IMR-90 (cell line): ENCODE measurements at regions not wholly inside any gene's neighbourhood (a gene's known extent, or its start where the extent isn't known, plus 50 kb on each side); places are given as distances from the start of the nearest gene placed in this dataset.

Source experiments
- ATAC-seq: fragments of 200-7000 bp; cut with Tn5 transposase; 2 replicates; pipeline ENCODE4 v1.9.1; 2020; ENCODE audit warnings: low read depth, mild to moderate bottlenecking, moderate library complexity
- BruUV-seq: library from RNA; stranded (reverse); fragments of 400-500 nt; replicated peaks from 2 replicates; lab custom pipeline; 2021; lab: Mats Ljungman, UMichigan
- CTCF ChIA-PET: fragments of 300-600 bp; formaldehyde crosslinking; extraction: SDS; loops from one replicate; lab custom pipeline; 2021; ENCODE audit warnings: antibody characterized with exemption; lab: Yijun Ruan, JAX
- POLR2A ChIA-PET: fragments of 300-600 bp; sonication (Branson Sonifier 250); formaldehyde crosslinking; loops from one replicate; lab custom pipeline; 2022; ENCODE audit warnings: antibody characterized with exemption; ENCODE audit not compliant: unreplicated experiment; lab: Charles Lee
- DNase-seq: peaks from one replicate; pipeline ENCODE4 v3.0.0; 2013
- H2AFZ ChIP-seq: replicated peaks from 2 replicates; pipeline ENCODE3; 2013; ENCODE audit warnings: low read length, mild to moderate bottlenecking; ENCODE audit not compliant: poor library complexity
- H2AK5ac ChIP-seq: 2 replicates; pipeline ENCODE4 v1.6.1; 2013; ENCODE audit warnings: low read depth, low read length, inconsistent platforms
- H2AK9ac ChIP-seq: replicated peaks from 2 replicates; pipeline ENCODE3; 2013; ENCODE audit warnings: mild to moderate bottlenecking, low read depth, low read length, moderate library complexity; ENCODE audit not compliant: poor library complexity
- H2BK120ac ChIP-seq: 2 replicates; pipeline ENCODE4 v1.6.1; 2013; ENCODE audit warnings: low read depth, low read length, inconsistent platforms
- H2BK15ac ChIP-seq: 3 replicates; pipeline ENCODE4 v1.6.1; 2013; ENCODE audit warnings: low read depth, low read length, inconsistent platforms
- H2BK20ac ChIP-seq: 2 replicates; pipeline ENCODE4 v1.6.1; 2013; ENCODE audit warnings: low read depth, mild to moderate bottlenecking, inconsistent platforms, low read length, moderate library complexity
- H2BK5ac ChIP-seq: 2 replicates; pipeline ENCODE4 v1.6.1; 2013; ENCODE audit warnings: mild to moderate bottlenecking, low read depth, low read length, inconsistent platforms; ENCODE audit not compliant: poor library complexity, severe bottlenecking
- H3K14ac ChIP-seq: replicated peaks from 2 replicates; pipeline ENCODE4 v1.6.1; 2013; ENCODE audit warnings: low read depth, low read length, inconsistent platforms
- H3K18ac ChIP-seq: 2 replicates; pipeline ENCODE4 v1.6.1; 2013; ENCODE audit warnings: low read depth, low read length, control low read depth
- H3K23ac ChIP-seq: 2 replicates; pipeline ENCODE4 v1.6.1; 2013; ENCODE audit warnings: low read depth, low read length, inconsistent platforms
- H3K27ac ChIP-seq: 2 replicates; pipeline ENCODE4 v1.5.1; 2013; ENCODE audit warnings: mild to moderate bottlenecking, control low read depth, low read length; ENCODE audit not compliant: insufficient read depth
- H3K27me3 ChIP-seq: 2 replicates; pipeline ENCODE4 v1.6.1; 2013; ENCODE audit warnings: low read length; ENCODE audit not compliant: control insufficient read depth, insufficient read depth
- H3K36me3 ChIP-seq: 2 replicates; pipeline ENCODE4 v1.6.1; 2013; ENCODE audit warnings: low read length, mixed read lengths; ENCODE audit not compliant: control insufficient read depth, insufficient read depth
- H3K4ac ChIP-seq: 2 replicates; pipeline ENCODE4 v1.6.1; 2013; ENCODE audit warnings: low read depth, low read length, inconsistent platforms
- H3K4me1 ChIP-seq: 2 replicates; pipeline ENCODE4 v1.6.1; 2013; ENCODE audit warnings: low read length, mixed read lengths; ENCODE audit not compliant: control insufficient read depth, insufficient read depth
- H3K4me2 ChIP-seq: 2 replicates; pipeline ENCODE4 v1.6.1; 2013; ENCODE audit warnings: low read depth, mild to moderate bottlenecking, control low read depth, low read length, moderate library complexity
- H3K4me3 ChIP-seq: 2 replicates; pipeline ENCODE4 v1.5.1; 2013; ENCODE audit warnings: low read depth, mild to moderate bottlenecking, control low read depth, low read length, moderate library complexity; ENCODE audit not compliant: insufficient read depth
- H3K56ac ChIP-seq: 2 replicates; pipeline ENCODE4 v1.6.1; 2013; ENCODE audit warnings: low read length, inconsistent platforms; ENCODE audit not compliant: insufficient read depth; ENCODE audit errors: extremely low read depth
- H3K79me1 ChIP-seq, 2 experiments: 2 replicates each; pipeline ENCODE4 v1.6.1; 2013; ENCODE audit warnings: low read length in 2 of 2, inconsistent platforms in 1 of 2, low read depth in 1 of 2
- H3K9ac ChIP-seq: 2 replicates; pipeline ENCODE4 v1.6.1; 2013; ENCODE audit warnings: low read depth, low read length, control low read depth
- H3K9me1 ChIP-seq: 2 replicates; pipeline ENCODE4 v1.6.1; 2013; ENCODE audit warnings: low read length, inconsistent platforms; ENCODE audit not compliant: insufficient read depth
- H3K9me3 ChIP-seq: 2 replicates; pipeline ENCODE4 v1.6.1; 2013; ENCODE audit warnings: low read length; ENCODE audit not compliant: control insufficient read depth, insufficient read depth
- H4K20me1 ChIP-seq: 2 replicates; pipeline ENCODE4 v1.6.1; 2013; ENCODE audit warnings: low read length, inconsistent platforms; ENCODE audit not compliant: insufficient read depth
- H4K5ac ChIP-seq: 2 replicates; pipeline ENCODE4 v1.6.1; 2013; ENCODE audit warnings: mild to moderate bottlenecking, low read depth, low read length, control low read depth
- H4K8ac ChIP-seq, 2 experiments: 2 replicates each; pipeline ENCODE4 v1.6.1; 2013; ENCODE audit warnings: low read depth in 2 of 2, low read length in 2 of 2, control low read depth in 1 of 2, inconsistent platforms in 1 of 2
- H4K91ac ChIP-seq: 2 replicates; pipeline ENCODE4 v1.6.1; 2013; ENCODE audit warnings: low read depth, low read length, inconsistent platforms; ENCODE audit not compliant: insufficient read depth
- CEBPB ChIP-seq: IDR thresholded peaks from 2 replicates; pipeline ENCODE4 v1.6.1; 2012; ENCODE audit warnings: low read depth, low read length, improper control_type of control experiment
- WGBS, 2 experiments: methylation state at CpG; one replicate each; pipeline versions ENCODE4 v1.1.5 to v1.1.7; 2013; ENCODE audit warnings: missing lambda C conversion rate in 2 of 2; ENCODE audit not compliant: insufficient read length in 1 of 2; ENCODE audit errors: extremely low coverage in 2 of 2; 5-methylcytosine and 5-hydroxymethylcytosine counted together
- dilution Hi-C: fragments of 300-500 bp; cut with HindIII; formaldehyde crosslinking; loops from one replicate; pipeline ENCODE4 v1.14.3; 2018; ENCODE audit warnings: low sequenced_read_pairs; ENCODE audit not compliant: unreplicated experiment
- in situ Hi-C: fragments of 300-500 bp; cut with MboI; formaldehyde crosslinking; loops from 3 replicates; pipeline ENCODE4 v1.14.3; 2019; ENCODE audit warnings: low sequenced_read_pairs, inconsistent platforms, mixed read lengths
- intact Hi-C: fragments of 100-400 bp; cut with micrococcal nuclease; formaldehyde crosslinking; loops from 2 replicates; pipeline ENCODE4 v1.10.0; 2022
- TF ChIP-seq, protein P1 (sequence below): conservative IDR thresholded peaks from 2 replicates; pipeline ENCODE4 v1.5.1; 2012; ENCODE audit warnings: mild to moderate bottlenecking, low read depth, low read length, improper control_type of control experiment

DNA sequence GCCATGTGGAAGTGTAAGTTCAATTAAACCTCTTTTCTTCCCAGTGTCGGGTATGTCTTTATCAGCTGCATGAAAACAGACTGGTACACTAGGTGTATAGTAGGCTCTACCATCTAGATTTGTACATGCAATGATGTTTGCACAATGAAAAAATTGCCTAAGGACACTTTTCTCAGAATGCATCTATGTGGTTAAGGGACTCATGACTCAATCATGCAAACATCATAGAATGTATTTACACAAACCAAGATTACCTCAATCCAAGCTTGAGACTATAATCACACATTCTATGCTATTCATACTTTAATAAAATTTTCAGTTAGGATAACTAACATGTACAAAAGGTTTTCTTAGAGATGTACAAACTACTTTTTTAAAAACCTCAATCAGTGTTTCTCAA, 1164.5 kb downstream of the CDH12 start:
- intact Hi-C loops (no loop called here), in situ Hi-C loops (no loop called here), dilution Hi-C loops (no loop called here)
- no peak overlapping the region for H3K9ac ChIP-seq
- H2BK120ac ChIP-seq, result no peak overlapping the region
- ChIA-PET POLR2A (no interaction called here), CTCF (no interaction called here)
- H4K91ac ChIP-seq, result no peak overlapping the region
- H3K4ac ChIP-seq, result no peak overlapping the region
- TF ChIP-seq CEBPB, result peak; percentile 75
- TF ChIP-seq, protein P1, sequence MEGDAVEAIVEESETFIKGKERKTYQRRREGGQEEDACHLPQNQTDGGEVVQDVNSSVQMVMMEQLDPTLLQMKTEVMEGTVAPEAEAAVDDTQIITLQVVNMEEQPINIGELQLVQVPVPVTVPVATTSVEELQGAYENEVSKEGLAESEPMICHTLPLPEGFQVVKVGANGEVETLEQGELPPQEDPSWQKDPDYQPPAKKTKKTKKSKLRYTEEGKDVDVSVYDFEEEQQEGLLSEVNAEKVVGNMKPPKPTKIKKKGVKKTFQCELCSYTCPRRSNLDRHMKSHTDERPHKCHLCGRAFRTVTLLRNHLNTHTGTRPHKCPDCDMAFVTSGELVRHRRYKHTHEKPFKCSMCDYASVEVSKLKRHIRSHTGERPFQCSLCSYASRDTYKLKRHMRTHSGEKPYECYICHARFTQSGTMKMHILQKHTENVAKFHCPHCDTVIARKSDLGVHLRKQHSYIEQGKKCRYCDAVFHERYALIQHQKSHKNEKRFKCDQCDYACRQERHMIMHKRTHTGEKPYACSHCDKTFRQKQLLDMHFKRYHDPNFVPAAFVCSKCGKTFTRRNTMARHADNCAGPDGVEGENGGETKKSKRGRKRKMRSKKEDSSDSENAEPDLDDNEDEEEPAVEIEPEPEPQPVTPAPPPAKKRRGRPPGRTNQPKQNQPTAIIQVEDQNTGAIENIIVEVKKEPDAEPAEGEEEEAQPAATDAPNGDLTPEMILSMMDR, result no peak
- no peak overlapping the region for H2AK9ac ChIP-seq
- no peak overlapping the region for H4K8ac ChIP-seq
- H3K4me2 ChIP-seq, result no peak overlapping the region
- no peaks in the 10 kb centered on the region for H3K79me1 ChIP-seq
- no peak overlapping the region for H4K5ac ChIP-seq
- H3K9me1 ChIP-seq, result no peaks in the 10 kb centered on the region
- no peak overlapping the region for H2BK15ac ChIP-seq
- no peaks in the 10 kb centered on the region for H3K9me3 ChIP-seq
- no peaks in the 10 kb centered on the region for H3K36me3 ChIP-seq
- no peak overlapping the region; the same call in 1 of the 2 replicates for H3K18ac ChIP-seq
- H2AK5ac ChIP-seq, result no peak overlapping the region
- no peaks in the 10 kb centered on the region for H3K27me3 ChIP-seq
- peak; percentile 67; the same call in 1 of the 2 replicates for ATAC-seq
- no peaks in the 10 kb centered on the region for H4K20me1 ChIP-seq
- 0 out of 2 replicates have a peak overlapping the region, but pooled peaks have one; percentile 3 for H3K14ac ChIP-seq
- peak overlapping the region; percentile 35 for H2BK5ac ChIP-seq
- no peak overlapping the region for H2BK20ac ChIP-seq
- peak; percentile 68 for DNase-seq
- WGBS, 2 experiments, result no CpG with 5 or more reads among the region's 1 CpG
- H3K4me1 ChIP-seq, result peaks cover 1% of the 10 kb centered on the region; the same call in 1 of the 2 replicates
- H3K4me3 ChIP-seq, result no peak overlapping the region
- no TSS peak for BruUV-seq
- H3K56ac ChIP-seq, result no peak overlapping the region
- H2AFZ ChIP-seq, result no peak overlapping the region
- no peak overlapping the region; the same call in 1 of the 2 replicates for H3K27ac ChIP-seq
- H3K23ac ChIP-seq, result no peak overlapping the region
